ENCODE measurements at regions not wholly inside any gene's neighbourhood (a gene's known extent, or its start where the extent isn't known, plus 50 kb on each side); places are given as distances from the start of the nearest gene placed in this dataset.

DNA sequence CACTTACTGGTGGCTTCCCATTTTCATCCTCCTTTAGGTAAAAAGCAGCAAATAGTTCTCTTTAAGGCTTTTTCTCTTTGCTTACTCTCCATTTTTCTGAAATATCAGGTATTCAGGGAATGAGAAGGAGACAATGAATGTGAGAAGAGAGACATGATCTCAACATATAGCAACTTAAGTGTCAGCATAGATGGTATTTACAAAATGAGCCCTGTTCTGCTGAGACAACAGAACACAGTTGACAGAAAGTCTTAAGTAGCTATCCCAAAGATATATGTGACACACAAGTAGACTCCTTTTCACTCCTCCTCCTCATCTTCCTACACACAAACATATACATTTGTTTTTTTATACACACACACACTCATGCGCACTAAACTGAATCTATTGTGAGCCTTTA lies 649.3 kb upstream of the WWC1 start:
- dilution Hi-C loops (cut with MboI; ENCODE audit: extremely low pct_ligation_motif_present, low sequenced_read_pairs) (no loop called here), intact Hi-C loops (cut with micrococcal nuclease) (no loop called here)
- no peak for FAIRE-seq
- Histone ChIP-seq H3K4me2 (ENCODE audit: insufficient read depth, low read length) (no peak overlapping the region), H3K9me1 (replicated peaks; ENCODE audit: control insufficient read depth, extremely low read depth, insufficient read depth, low read length) (no peaks in the 10 kb centered on the region), H3K9ac (replicated peaks; ENCODE audit: extremely low read depth, insufficient read depth, low read length) (no peak overlapping the region), H3K27ac (ENCODE audit: insufficient read depth, low read depth, low read length) (no peak overlapping the region), H3K36me3 (ENCODE audit: control insufficient read depth in 2 of 2, extremely low read depth in 1 of 2, insufficient read depth in 2 of 2, low read length in 2 of 2) (no peaks in the 10 kb centered on the region), H3K79me2 (ENCODE audit: control insufficient read depth, insufficient read depth, low read length) (no peaks in the 10 kb centered on the region), H2AFZ (ENCODE audit: low read depth, low read length) (no peak overlapping the region), H4K20me1 (replicated peaks; ENCODE audit: control insufficient read depth, extremely low read depth, insufficient read depth, low read length) (no peaks in the 10 kb centered on the region), H3K4me1 (ENCODE audit: control insufficient read depth, extremely low read depth, insufficient read depth, low read length) (peaks cover 10% of the 10 kb centered on the region), H3K9me3 (replicated peaks; ENCODE audit: control insufficient read depth, insufficient read depth, low read length) (no peaks in the 10 kb centered on the region), H3K4me3 (replicated peaks in 1 of 3; ENCODE audit: insufficient read depth in 1 of 3, low read depth in 1 of 3, low read length in 3 of 3) (no peak overlapping the region), H3K27me3 (ENCODE audit: control insufficient read depth in 2 of 2, insufficient read depth in 2 of 2, low read length in 2 of 2) (no peaks in the 10 kb centered on the region)
- CTCF ChIA-PET, result no interaction called here
- no peak for DNase-seq (ENCODE audit: low read depth, low spot score)
- no TSS peak for BruUV-seq (replicated peaks)
- POLR2A ChIA-PET, result no interaction called here
- TF ChIP-seq FOS (IDR thresholded peaks at IDR 0.05; ENCODE audit: borderline replicate concordance, insufficient read depth, low read length) (no peak), MYC (IDR thresholded peaks at IDR 0.05; ENCODE audit: low read depth, low read length) (no peak), GATA2 (IDR thresholded peaks at IDR 0.05; ENCODE audit: insufficient read depth, insufficient read length, low read depth, low read length) (no peak), JUN (IDR thresholded peaks at IDR 0.05; ENCODE audit: borderline replicate concordance, insufficient read depth, insufficient read length, low read depth) (no peak), CTCF (IDR thresholded peaks at IDR 0.05; ENCODE audit: extremely low read depth in 1 of 2, insufficient read depth in 1 of 2, low read depth in 1 of 2, low read length in 2 of 2) (no peak), POLR2A (IDR thresholded peaks at IDR 0.05; ENCODE audit: low read depth, low read length) (no peak), MAX (IDR thresholded peaks at IDR 0.05; ENCODE audit: insufficient read depth, insufficient read length) (no peak), EZH2 (IDR thresholded peaks at IDR 0.05; ENCODE audit: borderline replicate concordance, low read depth, low read length, severe bottlenecking) (no peak), POLR2AphosphoS5 (IDR thresholded peaks at IDR 0.05; ENCODE audit: insufficient read depth, low read depth, low read length) (no peak)

All from endothelial cell of umbilical vein (primary cell).